OCI-LY1 (cell line): ENCODE measurements at regions not wholly inside any gene's neighbourhood (a gene's known extent, or its start where the extent isn't known, plus 50 kb on each side); places are given as distances from the start of the nearest gene placed in this dataset.

Experiments used
- EZH2 ChIP-seq: fragments of 200-600 bp; sonication (generic), shearing (Covaris generic); IDR thresholded peaks from 2 replicates; pipeline ENCODE4 v1.8.0; 2017; ENCODE audit warnings: borderline replicate concordance, mixed run types, mild to moderate bottlenecking, antibody characterized with exemption, low read length, moderate library complexity, mixed read lengths
- TF ChIP-seq, protein P1 (sequence below): fragments of 200-600 bp; sonication (generic), shearing (Covaris generic); IDR thresholded peaks from 2 replicates; pipeline ENCODE4 v1.5.1; 2017; ENCODE audit warnings: mild to moderate bottlenecking, antibody characterized with exemption, low read length, moderate library complexity, mixed read lengths

DNA sequence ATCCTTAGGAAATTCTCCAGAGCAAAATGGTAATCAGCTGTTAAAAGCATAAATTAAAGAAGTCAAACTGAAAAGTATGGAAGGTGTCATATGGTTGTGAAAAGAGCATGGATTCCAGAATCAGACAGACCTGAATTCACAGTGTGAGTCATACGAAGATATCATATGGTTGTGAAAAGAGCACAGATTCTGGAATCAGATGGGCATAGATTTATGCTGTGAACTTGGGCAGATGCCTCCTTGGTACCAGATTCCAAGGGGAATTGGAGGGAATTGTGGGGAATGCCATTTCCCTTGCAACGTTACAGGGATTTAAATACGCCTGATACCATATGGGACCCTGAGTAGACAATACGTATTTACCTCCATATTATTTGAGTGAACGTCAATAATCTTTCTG lies 183.7 kb downstream of the GALC start:
- TF ChIP-seq, protein P1, sequence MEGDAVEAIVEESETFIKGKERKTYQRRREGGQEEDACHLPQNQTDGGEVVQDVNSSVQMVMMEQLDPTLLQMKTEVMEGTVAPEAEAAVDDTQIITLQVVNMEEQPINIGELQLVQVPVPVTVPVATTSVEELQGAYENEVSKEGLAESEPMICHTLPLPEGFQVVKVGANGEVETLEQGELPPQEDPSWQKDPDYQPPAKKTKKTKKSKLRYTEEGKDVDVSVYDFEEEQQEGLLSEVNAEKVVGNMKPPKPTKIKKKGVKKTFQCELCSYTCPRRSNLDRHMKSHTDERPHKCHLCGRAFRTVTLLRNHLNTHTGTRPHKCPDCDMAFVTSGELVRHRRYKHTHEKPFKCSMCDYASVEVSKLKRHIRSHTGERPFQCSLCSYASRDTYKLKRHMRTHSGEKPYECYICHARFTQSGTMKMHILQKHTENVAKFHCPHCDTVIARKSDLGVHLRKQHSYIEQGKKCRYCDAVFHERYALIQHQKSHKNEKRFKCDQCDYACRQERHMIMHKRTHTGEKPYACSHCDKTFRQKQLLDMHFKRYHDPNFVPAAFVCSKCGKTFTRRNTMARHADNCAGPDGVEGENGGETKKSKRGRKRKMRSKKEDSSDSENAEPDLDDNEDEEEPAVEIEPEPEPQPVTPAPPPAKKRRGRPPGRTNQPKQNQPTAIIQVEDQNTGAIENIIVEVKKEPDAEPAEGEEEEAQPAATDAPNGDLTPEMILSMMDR = no peak
- no peak for TF ChIP-seq EZH2
